LoVo (cell line): ENCODE measurements at regions not wholly inside any gene's neighbourhood (a gene's known extent, or its start where the extent isn't known, plus 50 kb on each side); places are given as distances from the start of the nearest gene placed in this dataset.
A peak's percentile ranks its signal among the peaks of the same experiment; 100 is the strongest.

Source experiments
- DNase-seq: peaks from one replicate; pipeline ENCODE4 v3.0.0-alpha.2; 2016; ENCODE audit warnings: low spot score

GRCh38 chr7:156153590-156153989, 341.3 kb upstream of the SHH start:
- no peak for DNase-seq

GRCh38 chr7:156152390-156152789, 340.1 kb upstream of the SHH start:
- no peak for DNase-seq

- no peak for DNase-seq
Measured at GRCh38 chr7:156151658-156152057, 339.4 kb upstream of the SHH start.

- no peak for DNase-seq
Measured at GRCh38 chr7:156151078-156151477, 338.8 kb upstream of the SHH start.

- DNase-seq, result no peak
Measured at GRCh38 chr7:156148995-156149394, 336.7 kb upstream of the SHH start.

- DNase-seq, result no peak
Measured at GRCh38 chr7:156148547-156148946, 336.3 kb upstream of the SHH start.

- DNase-seq, result no peak
Measured at GRCh38 chr7:156147756-156148504, 335.7 kb upstream of the SHH start.

- DNase-seq, result peak; percentile 68
Measured at GRCh38 chr7:156147104-156147503, 334.8 kb upstream of the SHH start.

- no peak for DNase-seq
Measured at GRCh38 chr7:156145996-156146395, 333.7 kb upstream of the SHH start.

- DNase-seq, result no peak
Measured at GRCh38 chr7:156145184-156145583, 332.9 kb upstream of the SHH start.

GRCh38 chr7:156143683-156144082, 331.4 kb upstream of the SHH start:
- DNase-seq, result no peak

- DNase-seq, result no peak
Measured at GRCh38 chr7:156143158-156143557, 330.9 kb upstream of the SHH start.

- DNase-seq, result no peak
Measured at GRCh38 chr7:156141941-156142340, 329.7 kb upstream of the SHH start.

- no peak for DNase-seq
Measured at GRCh38 chr7:156140896-156141295, 328.6 kb upstream of the SHH start.

GRCh38 chr7:156140447-156140846, 328.2 kb upstream of the SHH start:
- DNase-seq, result no peak

GRCh38 chr7:156139633-156140032, 327.4 kb upstream of the SHH start:
- no peak for DNase-seq

GRCh38 chr7:156139112-156139511, 326.8 kb upstream of the SHH start:
- no peak for DNase-seq

GRCh38 chr7:156131881-156132280, 319.6 kb upstream of the SHH start:
- DNase-seq, result no peak

GRCh38 chr7:156129522-156129921, 317.3 kb upstream of the SHH start:
- DNase-seq, result no peak

GRCh38 chr7:156128496-156128895, 316.2 kb upstream of the SHH start:
- DNase-seq, result no peak

GRCh38 chr7:156127166-156128134, 315.2 kb upstream of the SHH start:
- peak; percentile 7 for DNase-seq

GRCh38 chr7:156125841-156126730, 313.8 kb upstream of the SHH start:
- DNase-seq, result no peak
